PC-9 (cell line): ENCODE measurements at regions not wholly inside any gene's neighbourhood (a gene's known extent, or its start where the extent isn't known, plus 50 kb on each side); places are given as distances from the start of the nearest gene placed in this dataset.

ENCODE experiments used
- BruUV-seq: library from RNA; stranded (reverse); fragments of 400-500 nt; replicated peaks from 2 replicates; lab custom pipeline; 2021; lab: Mats Ljungman, UMichigan
- CTCF ChIA-PET: fragments of 300-600 bp; sonication (Branson Sonifier 250); formaldehyde crosslinking; loops from one replicate; lab custom pipeline; 2022; ENCODE audit warnings: antibody characterized with exemption; lab: Charles Lee
- POLR2A ChIA-PET: fragments of 300-600 bp; sonication (Branson Sonifier 250); formaldehyde crosslinking; loops from one replicate; lab custom pipeline; 2022; ENCODE audit warnings: antibody characterized with exemption; ENCODE audit not compliant: unreplicated experiment; lab: Charles Lee
- DNase-seq, 2 experiments: peaks; one replicate each; pipeline versions ENCODE4 v3.0.0 to v3.0.0-alpha.2; 2015 to 2022; ENCODE audit warnings: mixed read lengths in 1 of 2
- H2AFZ ChIP-seq: fragments of 200-600 bp; sonication (generic); 2 replicates; pipeline ENCODE4 v1.8.1; 2017; ENCODE audit warnings: antibody characterized with exemption
- H3F3A ChIP-seq: fragments of 200-600 bp; sonication (generic); 2 replicates; pipeline ENCODE4 v1.8.1; 2017; ENCODE audit warnings: antibody characterized with exemption, mild to moderate bottlenecking, low read depth; ENCODE audit not compliant: insufficient read depth
- H3K27ac ChIP-seq: fragments of 200-600 bp; sonication (generic); 2 replicates; pipeline ENCODE4 v1.6.1; 2016; ENCODE audit warnings: mixed run types
- H3K27me3 ChIP-seq: fragments of 200-600 bp; sonication (generic); 2 replicates; pipeline ENCODE4 v1.6.1; 2016; ENCODE audit warnings: low read depth, mixed run types; ENCODE audit not compliant: insufficient read depth
- H3K36me3 ChIP-seq: fragments of 200-600 bp; sonication (generic); 2 replicates; pipeline ENCODE4 v1.6.1; 2016; ENCODE audit warnings: low read depth, mixed run types
- H3K4me1 ChIP-seq: fragments of 200-600 bp; sonication (generic); replicated peaks from 2 replicates; pipeline ENCODE4 v1.6.1; 2016; ENCODE audit warnings: mixed run types; ENCODE audit not compliant: insufficient read depth
- H3K4me2 ChIP-seq: fragments of 200-600 bp; sonication (generic); 2 replicates; pipeline ENCODE4 v1.6.1; 2017; ENCODE audit warnings: mixed run types
- H3K4me3 ChIP-seq: fragments of 200-600 bp; sonication (generic); 2 replicates; pipeline ENCODE4 v1.6.1; 2016; ENCODE audit warnings: mixed run types
- H3K79me2 ChIP-seq: fragments of 200-600 bp; sonication (generic); 2 replicates; pipeline ENCODE4 v1.6.1; 2017; ENCODE audit warnings: low read depth, mixed run types
- H3K9me2 ChIP-seq: fragments of 200-600 bp; sonication (generic); 2 replicates; pipeline ENCODE4 v1.8.1; 2017; ENCODE audit warnings: mild to moderate bottlenecking; ENCODE audit not compliant: insufficient read depth
- H3K9me3 ChIP-seq: fragments of 200-600 bp; sonication (generic); 2 replicates; pipeline ENCODE4 v1.8.1; 2016; ENCODE audit warnings: low read depth; ENCODE audit not compliant: insufficient read depth
- H4K20me1 ChIP-seq: fragments of 200-600 bp; sonication (generic); 2 replicates; pipeline ENCODE4 v1.8.1; 2017; ENCODE audit not compliant: insufficient read depth
- EZH2 ChIP-seq: fragments of 200-600 bp; sonication (generic); IDR thresholded peaks from 2 replicates; pipeline ENCODE4 v1.8.0; 2017; ENCODE audit warnings: antibody characterized with exemption, low read depth
- intact Hi-C: fragments of 100-400 bp; cut with micrococcal nuclease; formaldehyde crosslinking; loops from one replicate; pipeline ENCODE4 v1.10.0; 2022; ENCODE audit not compliant: unreplicated experiment
- TF ChIP-seq, protein P1 (sequence below): fragments of 200-600 bp; sonication (generic); conservative IDR thresholded peaks from 2 replicates; pipeline ENCODE4 v1.6.1; 2017; ENCODE audit warnings: mixed run types, antibody characterized with exemption, mild to moderate bottlenecking, moderate library complexity

DNA sequence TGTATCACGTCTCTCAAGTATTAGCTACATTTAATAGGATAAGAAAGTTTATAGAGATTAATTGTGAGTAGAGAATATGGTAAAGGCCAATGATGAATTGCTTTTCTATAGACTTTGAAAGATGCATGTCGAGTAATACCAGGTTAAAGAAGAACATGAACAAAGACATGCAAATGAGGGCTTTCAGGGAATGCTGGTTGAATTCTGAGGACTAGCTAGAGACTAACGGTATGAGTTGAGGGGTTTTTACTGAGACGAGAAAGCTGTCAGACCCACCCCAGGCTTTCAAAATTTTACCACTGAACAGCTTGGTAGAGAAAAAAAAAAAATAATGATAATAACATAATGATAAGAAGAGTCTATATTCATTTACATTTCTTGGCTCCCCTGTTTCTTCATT is 796.0 kb upstream of the CDH8 start:
- Histone ChIP-seq H3K27ac (no peak overlapping the region), H3K36me3 (no peaks in the 10 kb centered on the region), H3K4me3 (no peak overlapping the region), H4K20me1 (no peaks in the 10 kb centered on the region), H3K4me2 (no peak overlapping the region), H3K4me1 (no peaks in the 10 kb centered on the region), H2AFZ (no peak overlapping the region), H3K79me2 (no peaks in the 10 kb centered on the region), H3K27me3 (no peaks in the 10 kb centered on the region), H3K9me2 (no peaks in the 10 kb centered on the region), H3K9me3 (no peaks in the 10 kb centered on the region), H3F3A (no peaks in the 10 kb centered on the region)
- intact Hi-C loops = no loop called here
- TF ChIP-seq EZH2 = no peak
- TF ChIP-seq, protein P1, sequence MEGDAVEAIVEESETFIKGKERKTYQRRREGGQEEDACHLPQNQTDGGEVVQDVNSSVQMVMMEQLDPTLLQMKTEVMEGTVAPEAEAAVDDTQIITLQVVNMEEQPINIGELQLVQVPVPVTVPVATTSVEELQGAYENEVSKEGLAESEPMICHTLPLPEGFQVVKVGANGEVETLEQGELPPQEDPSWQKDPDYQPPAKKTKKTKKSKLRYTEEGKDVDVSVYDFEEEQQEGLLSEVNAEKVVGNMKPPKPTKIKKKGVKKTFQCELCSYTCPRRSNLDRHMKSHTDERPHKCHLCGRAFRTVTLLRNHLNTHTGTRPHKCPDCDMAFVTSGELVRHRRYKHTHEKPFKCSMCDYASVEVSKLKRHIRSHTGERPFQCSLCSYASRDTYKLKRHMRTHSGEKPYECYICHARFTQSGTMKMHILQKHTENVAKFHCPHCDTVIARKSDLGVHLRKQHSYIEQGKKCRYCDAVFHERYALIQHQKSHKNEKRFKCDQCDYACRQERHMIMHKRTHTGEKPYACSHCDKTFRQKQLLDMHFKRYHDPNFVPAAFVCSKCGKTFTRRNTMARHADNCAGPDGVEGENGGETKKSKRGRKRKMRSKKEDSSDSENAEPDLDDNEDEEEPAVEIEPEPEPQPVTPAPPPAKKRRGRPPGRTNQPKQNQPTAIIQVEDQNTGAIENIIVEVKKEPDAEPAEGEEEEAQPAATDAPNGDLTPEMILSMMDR = no peak
- CTCF ChIA-PET = no interaction called here
- BruUV-seq = no TSS peak
- no peak for DNase-seq
- POLR2A ChIA-PET = no interaction called here

DNA sequence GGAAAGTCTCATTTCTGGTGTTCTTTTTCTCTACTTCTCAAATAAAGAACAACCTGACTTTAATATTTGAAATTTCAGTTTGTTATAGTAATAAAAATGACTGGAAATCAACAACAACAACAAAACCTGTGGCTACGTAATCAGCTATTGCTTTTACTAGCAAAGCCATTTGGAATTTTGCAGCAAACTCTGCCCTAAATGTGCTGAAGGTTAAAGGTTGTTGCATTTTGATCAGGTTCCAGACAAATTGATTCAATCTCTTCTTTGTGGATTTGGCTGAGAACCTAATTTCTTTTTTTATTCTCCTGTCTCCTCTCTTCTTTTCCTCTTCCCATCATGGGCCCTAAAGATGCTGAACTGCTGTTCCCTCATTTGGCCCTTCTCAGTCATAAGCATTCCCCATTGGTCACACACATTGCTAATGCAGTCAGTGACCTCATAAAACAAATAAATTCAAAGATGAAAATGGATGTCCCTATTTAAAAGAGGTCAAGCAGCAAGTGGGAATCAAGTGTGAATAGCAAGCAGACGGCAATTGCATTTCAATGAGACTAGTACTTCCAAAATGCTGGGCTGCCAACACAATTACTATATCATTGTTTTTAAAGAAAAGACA is 795.1 kb upstream of the CDH8 start:
- no peaks in the 10 kb centered on the region for H3K79me2 ChIP-seq
- intact Hi-C loops = no loop called here
- no peak overlapping the region for H2AFZ ChIP-seq
- no peaks in the 10 kb centered on the region for H3K9me3 ChIP-seq
- no peaks in the 10 kb centered on the region for H3F3A ChIP-seq
- TF ChIP-seq, protein P1 = no peak
- no peak for TF ChIP-seq EZH2
- no peak overlapping the region for H3K27ac ChIP-seq
- no peak for DNase-seq
- no peak overlapping the region for H3K4me2 ChIP-seq
- H4K20me1 ChIP-seq = no peaks in the 10 kb centered on the region
- no peaks in the 10 kb centered on the region for H3K27me3 ChIP-seq
- no peaks in the 10 kb centered on the region for H3K9me2 ChIP-seq
- ChIA-PET POLR2A (no interaction called here), CTCF (no interaction called here)
- H3K4me1 ChIP-seq = no peaks in the 10 kb centered on the region
- H3K4me3 ChIP-seq = no peak overlapping the region
- no TSS peak for BruUV-seq
- no peaks in the 10 kb centered on the region for H3K36me3 ChIP-seq

DNA sequence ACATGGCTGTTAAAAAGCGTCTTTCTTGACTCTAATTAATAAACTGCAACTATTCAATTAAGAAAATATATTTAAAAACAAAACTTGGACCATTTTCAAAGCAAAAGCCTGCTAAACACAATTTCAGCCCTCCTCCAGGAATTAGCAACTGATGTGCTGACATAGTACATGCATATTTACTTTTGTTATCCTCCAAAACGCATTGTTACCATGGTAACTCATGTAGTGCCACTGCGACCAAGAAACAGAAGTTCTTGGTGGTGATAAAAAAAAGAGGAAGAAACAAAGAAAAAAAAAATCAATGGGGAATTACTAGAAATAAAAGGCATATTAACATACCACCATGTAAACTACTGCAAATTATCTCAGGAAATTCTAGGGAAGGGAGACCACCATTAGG is 793.4 kb upstream of the CDH8 start:
- H3F3A ChIP-seq = no peaks in the 10 kb centered on the region
- no peak overlapping the region for H2AFZ ChIP-seq
- no peak overlapping the region for H3K4me3 ChIP-seq
- H4K20me1 ChIP-seq = no peaks in the 10 kb centered on the region
- ChIA-PET POLR2A (no interaction called here), CTCF (no interaction called here)
- H3K27ac ChIP-seq = no peak overlapping the region
- H3K79me2 ChIP-seq = no peaks in the 10 kb centered on the region
- intact Hi-C loops = no loop called here
- H3K9me2 ChIP-seq = no peaks in the 10 kb centered on the region
- no peak for DNase-seq
- no peaks in the 10 kb centered on the region for H3K27me3 ChIP-seq
- no peaks in the 10 kb centered on the region for H3K9me3 ChIP-seq
- no peaks in the 10 kb centered on the region for H3K36me3 ChIP-seq
- H3K4me1 ChIP-seq = no peaks in the 10 kb centered on the region
- no TSS peak for BruUV-seq
- TF ChIP-seq EZH2 = no peak
- TF ChIP-seq, protein P1 = no peak
- H3K4me2 ChIP-seq = no peak overlapping the region
